GM12878 (cell line): ENCODE measurements at regions not wholly inside any gene's neighbourhood (a gene's known extent, or its start where the extent isn't known, plus 50 kb on each side); places are given as distances from the start of the nearest gene placed in this dataset.

Source experiments
- ATAC-seq: fragments of 200-7000 bp; cut with Tn5 transposase; 3 replicates; pipeline ENCODE4 v1.9.1; 2020; ENCODE audit warnings: mild to moderate bottlenecking, moderate library complexity
- BruUV-seq: library from RNA; stranded (reverse); fragments of 400-500 nt; replicated peaks from 2 replicates; lab custom pipeline; 2021; lab: Mats Ljungman, UMichigan
- CTCF ChIA-PET: fragments of 300-600 bp; sonication (Branson Sonifier 250); formaldehyde crosslinking; extraction: SDS; loops from one replicate; lab custom pipeline; 2021; ENCODE audit warnings: inconsistent platforms; lab: Yijun Ruan, JAX
- POLR2A ChIA-PET: fragments of 350-600 bp; formaldehyde crosslinking; extraction: SDS; loops from one replicate; lab custom pipeline; 2021; ENCODE audit warnings: inconsistent platforms; lab: Charles Lee
- RAD21 ChIA-PET: fragments of 300-600 bp; sonication (Branson Sonifier 250); formaldehyde crosslinking; loops from one replicate; lab custom pipeline; 2023; ENCODE audit warnings: antibody characterized with exemption; ENCODE audit not compliant: unreplicated experiment; lab: Charles Lee
- SMC1A ChIA-PET: fragments of 300-600 bp; sonication (Branson Sonifier 250); formaldehyde crosslinking; loops from one replicate; lab custom pipeline; 2023; ENCODE audit not compliant: unreplicated experiment, uncharacterized antibody; lab: Charles Lee
- DNase-seq: peaks from one replicate; pipeline ENCODE4 v3.0.0-alpha.2; 2011; ENCODE audit warnings: low read depth, low spot score
- FAIRE-seq: peaks from 3 replicates; lab custom pipeline; 2011; peaks lifted over from hg19 to GRCh38; lab: Jason Lieb, UNC
- H2AFZ ChIP-seq: 2 replicates; pipeline ENCODE4 v1.6.0; 2011; ENCODE audit warnings: low read depth, low read length, control low read depth; ENCODE audit not compliant: control insufficient read depth
- H3K27ac ChIP-seq: 2 replicates; pipeline ENCODE4 v1.5.1; 2011; ENCODE audit warnings: control low read depth; ENCODE audit not compliant: control insufficient read depth, insufficient read depth
- H3K27me3 ChIP-seq, 2 experiments: replicated peaks in 1 of 2; 2 replicates each; pipeline versions ENCODE4 v1.6.0 to v1.6.1; 2011; ENCODE audit warnings: low read length in 1 of 2; ENCODE audit not compliant: control insufficient read depth in 2 of 2, insufficient read depth in 2 of 2
- H3K36me3 ChIP-seq, 2 experiments: 2 replicates each; pipeline ENCODE4 v1.5.1; 2011; ENCODE audit warnings: low read length in 1 of 2; ENCODE audit not compliant: control insufficient read depth in 2 of 2, insufficient read depth in 2 of 2
- H3K4me1 ChIP-seq: 2 replicates; pipeline ENCODE4 v1.6.1; 2011; ENCODE audit warnings: mild to moderate bottlenecking, low read length, moderate library complexity, mixed read lengths; ENCODE audit not compliant: control insufficient read depth, insufficient read depth
- H3K4me2 ChIP-seq: 2 replicates; pipeline ENCODE4 v1.6.0; 2011; ENCODE audit warnings: control low read depth; ENCODE audit not compliant: control insufficient read depth, insufficient read depth
- H3K4me3 ChIP-seq: fragments of 200-600 bp; sonication (generic); 2 replicates; pipeline ENCODE4 v1.5.1; 2016
- H3K79me2 ChIP-seq: 2 replicates; pipeline ENCODE4 v1.6.0; 2011; ENCODE audit warnings: low read length; ENCODE audit not compliant: control insufficient read depth, insufficient read depth
- H3K9ac ChIP-seq: 2 replicates; pipeline ENCODE4 v1.8.0; 2011; ENCODE audit warnings: low read length, control low read depth, mixed read lengths; ENCODE audit not compliant: control insufficient read depth, insufficient read depth
- H3K9me3 ChIP-seq: replicated peaks from 3 replicates; pipeline ENCODE4 v1.5.1; 2011; ENCODE audit warnings: mild to moderate bottlenecking, low read length; ENCODE audit not compliant: control insufficient read depth, insufficient read depth
- H4K20me1 ChIP-seq: 2 replicates; pipeline ENCODE4 v1.6.0; 2011; ENCODE audit not compliant: control insufficient read depth, insufficient read depth
- ATF7 ChIP-seq: fragments of 450-650 bp; IDR thresholded peaks from 2 replicates; pipeline ENCODE4 v1.6.1; 2016; ENCODE audit warnings: low read depth, mild to moderate bottlenecking
- CBFB ChIP-seq: IDR thresholded peaks from 2 replicates; pipeline ENCODE4 v1.6.1; 2016; ENCODE audit warnings: antibody characterized with exemption, low read depth
- CUX1 ChIP-seq: IDR thresholded peaks from 2 replicates; pipeline ENCODE4 v1.6.1; 2012; ENCODE audit warnings: improper control_type of control experiment, low read depth, low read length; ENCODE audit not compliant: insufficient replicate concordance
- DPF2 ChIP-seq: fragments of 450-650 bp; IDR thresholded peaks from 2 replicates; pipeline ENCODE4 v1.6.1; 2017; ENCODE audit warnings: mild to moderate bottlenecking
- KAT2A ChIP-seq: conservative IDR thresholded peaks from 2 replicates; pipeline ENCODE4 v1.6.1; 2011; ENCODE audit warnings: low read depth, low read length; ENCODE audit not compliant: control insufficient read depth
- KLF5 ChIP-seq: fragments of 450-650 bp; IDR thresholded peaks from 2 replicates; pipeline ENCODE4 v1.6.1; 2014; ENCODE audit warnings: mild to moderate bottlenecking; ENCODE audit not compliant: partially characterized antibody
- MEF2A ChIP-seq: IDR thresholded peaks from 2 replicates; pipeline ENCODE4 v1.6.1; 2011; ENCODE audit warnings: low read depth, mild to moderate bottlenecking, low read length, moderate library complexity; ENCODE audit not compliant: insufficient read depth
- MLLT1 ChIP-seq: fragments of 450-650 bp; IDR thresholded peaks from 2 replicates; pipeline ENCODE4 v1.6.1; 2016; ENCODE audit warnings: mild to moderate bottlenecking
- NFIC ChIP-seq: IDR thresholded peaks from 2 replicates; pipeline ENCODE4 v1.6.1; 2012; ENCODE audit warnings: low read depth, mild to moderate bottlenecking, inconsistent platforms, low read length, moderate library complexity
- RCOR1 ChIP-seq: conservative IDR thresholded peaks from 2 replicates; pipeline ENCODE4 v1.6.1; 2012; ENCODE audit warnings: low read depth, low read length, improper control_type of control experiment
- STAT1 ChIP-seq: fragments of 450-650 bp; conservative IDR thresholded peaks from 2 replicates; pipeline ENCODE4 v1.6.1; 2014; ENCODE audit warnings: antibody characterized with exemption, mild to moderate bottlenecking
- ZNF217 ChIP-seq: fragments of 450-650 bp; IDR thresholded peaks from 2 replicates; pipeline ENCODE4 v1.6.1; 2017; ENCODE audit warnings: antibody characterized with exemption, mild to moderate bottlenecking
- ZNF687 ChIP-seq: fragments of 450-650 bp; IDR thresholded peaks from 2 replicates; pipeline ENCODE4 v1.6.1; 2017; ENCODE audit warnings: mild to moderate bottlenecking, moderate library complexity
- WGBS: methylation state at CpG from one replicate; pipeline ENCODE4 v1.1.6; 2016; ENCODE audit warnings: low lambda C conversion rate; ENCODE audit not compliant: insufficient replicate concordance, insufficient coverage; ENCODE audit errors: missing lambda C conversion rate; 5-methylcytosine and 5-hydroxymethylcytosine counted together
- in situ Hi-C: fragments of 300-500 bp; cut with MboI; formaldehyde crosslinking; loops from 9 replicates; pipeline ENCODE4 v1.14.3; 2018; ENCODE audit warnings: mixed read lengths
- intact Hi-C: fragments of 100-400 bp; cut with micrococcal nuclease; formaldehyde crosslinking; loops from one replicate; pipeline ENCODE4 v1.14.2; 2022; ENCODE audit not compliant: unreplicated experiment

GRCh38 chr18:4593459-4593858 lies 138.4 kb upstream of the DLGAP1 start:
- no peak for FAIRE-seq
- BruUV-seq = no TSS peak
- Histone ChIP-seq H3K4me1 (no peaks in the 10 kb centered on the region), H3K27ac (no peak overlapping the region), H3K27me3 (no peaks in the 10 kb centered on the region), H3K9me3 (no peaks in the 10 kb centered on the region), H3K4me3 (no peak overlapping the region), H3K79me2 (no peaks in the 10 kb centered on the region), H2AFZ (no peak overlapping the region), H3K36me3 (no peaks in the 10 kb centered on the region), H3K9ac (no peak overlapping the region), H3K4me2 (no peak overlapping the region), H4K20me1 (no peaks in the 10 kb centered on the region)
- ChIA-PET CTCF (no interaction called here), RAD21 (no interaction called here), POLR2A (no interaction called here), SMC1A (no interaction called here)
- ATAC-seq = no peak
- 25% methylated on average over 4 of the region's 4 CpGs for WGBS
- TF ChIP-seq CBFB (no peak), KAT2A (no peak), STAT1 (no peak), CUX1 (no peak), MLLT1 (no peak), ZNF217 (no peak), RCOR1 (no peak), MEF2A (no peak), ATF7 (no peak), ZNF687 (no peak), NFIC (no peak), DPF2 (no peak), KLF5 (no peak)
- DNase-seq = no peak
- in situ Hi-C loops = no loop called here
- intact Hi-C loops = no loop called here
